ENCODE measurements at regions not wholly inside any gene's neighbourhood (a gene's known extent, or its start where the extent isn't known, plus 50 kb on each side); places are given as distances from the start of the nearest gene placed in this dataset.
A peak's percentile ranks its signal among the peaks of the same experiment; 100 is the strongest.

DNA sequence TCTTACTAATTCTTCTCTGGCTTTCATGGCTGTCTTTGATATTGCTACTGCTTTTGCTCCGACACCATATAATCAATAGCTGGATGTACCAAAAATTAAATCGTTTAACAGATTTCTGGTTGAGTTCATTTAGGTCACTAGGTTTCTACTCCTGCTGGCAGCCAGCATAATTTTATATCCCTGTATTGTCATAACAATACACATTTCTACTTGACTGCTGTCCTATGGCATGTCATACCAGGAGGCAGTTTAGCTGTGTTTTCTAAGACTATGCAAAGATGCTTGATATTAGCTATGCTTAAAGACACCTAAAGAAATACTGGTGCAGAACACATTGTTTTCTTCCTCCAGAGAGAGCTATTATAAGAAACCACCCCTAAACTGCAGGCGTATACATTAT, 337.2 kb upstream of the CDH6 start:
- Histone ChIP-seq H3K9ac (no peak overlapping the region), H2AFZ (replicated peaks) (no peak overlapping the region), H3K4me2 (no peak overlapping the region), H3K36me3 (no peaks in the 10 kb centered on the region), H3K27ac (no peak overlapping the region), H4K20me1 (ENCODE audit: low read depth) (no peaks in the 10 kb centered on the region), H3K9me3 (ENCODE audit: low read depth) (no peaks in the 10 kb centered on the region), H3F3A (ENCODE audit: low read depth) (no peaks in the 10 kb centered on the region), H3K27me3 (no peaks in the 10 kb centered on the region), H3K79me2 (ENCODE audit: low read depth) (no peaks in the 10 kb centered on the region), H3K4me3 (no peak overlapping the region), H3K4me1 (peaks cover 22% of the 10 kb centered on the region)
- H3K36me3 Mint-ChIP-seq, result no peaks in the 10 kb centered on the region
- no peak overlapping the region for H3K27ac Mint-ChIP-seq
- peaks cover 3% of the 10 kb centered on the region for H3K9me3 Mint-ChIP-seq
- no peak for DNase-seq (ENCODE audit: low spot score)
- TF ChIP-seq, protein P1, sequence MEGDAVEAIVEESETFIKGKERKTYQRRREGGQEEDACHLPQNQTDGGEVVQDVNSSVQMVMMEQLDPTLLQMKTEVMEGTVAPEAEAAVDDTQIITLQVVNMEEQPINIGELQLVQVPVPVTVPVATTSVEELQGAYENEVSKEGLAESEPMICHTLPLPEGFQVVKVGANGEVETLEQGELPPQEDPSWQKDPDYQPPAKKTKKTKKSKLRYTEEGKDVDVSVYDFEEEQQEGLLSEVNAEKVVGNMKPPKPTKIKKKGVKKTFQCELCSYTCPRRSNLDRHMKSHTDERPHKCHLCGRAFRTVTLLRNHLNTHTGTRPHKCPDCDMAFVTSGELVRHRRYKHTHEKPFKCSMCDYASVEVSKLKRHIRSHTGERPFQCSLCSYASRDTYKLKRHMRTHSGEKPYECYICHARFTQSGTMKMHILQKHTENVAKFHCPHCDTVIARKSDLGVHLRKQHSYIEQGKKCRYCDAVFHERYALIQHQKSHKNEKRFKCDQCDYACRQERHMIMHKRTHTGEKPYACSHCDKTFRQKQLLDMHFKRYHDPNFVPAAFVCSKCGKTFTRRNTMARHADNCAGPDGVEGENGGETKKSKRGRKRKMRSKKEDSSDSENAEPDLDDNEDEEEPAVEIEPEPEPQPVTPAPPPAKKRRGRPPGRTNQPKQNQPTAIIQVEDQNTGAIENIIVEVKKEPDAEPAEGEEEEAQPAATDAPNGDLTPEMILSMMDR (IDR thresholded peaks at IDR 0.05), result no peak
- TF ChIP-seq EZH2 (IDR thresholded peaks at IDR 0.05), result no peak
- TF ChIP-seq EZH2phosphoT487 (IDR thresholded peaks at IDR 0.05), result no peak
- peaks cover 38% of the 10 kb centered on the region for H3K4me1 Mint-ChIP-seq
- no peak overlapping the region for H3K4me3 Mint-ChIP-seq
- H3K27me3 Mint-ChIP-seq (ENCODE audit: insufficient read depth, low read depth), result peaks cover 2% of the 10 kb centered on the region

DNA sequence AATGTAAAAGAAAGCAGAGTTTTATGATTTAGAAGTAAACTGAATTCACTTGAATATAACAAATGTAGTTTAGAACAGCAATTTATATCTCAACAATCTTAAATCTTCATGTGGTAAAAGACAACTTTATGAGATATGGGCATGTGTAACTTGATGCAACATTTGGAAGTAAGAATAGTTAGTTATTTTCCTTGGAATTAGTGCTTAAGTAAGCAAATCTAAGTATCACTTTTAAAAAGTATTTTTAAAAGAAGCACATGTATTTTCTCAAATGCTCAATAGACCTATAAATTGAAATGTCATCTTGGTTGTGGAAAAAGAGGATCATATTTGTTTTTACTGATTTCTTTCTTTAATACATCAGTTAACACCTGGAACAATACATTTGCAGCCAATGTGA, 340.3 kb upstream of the CDH6 start:
- H3K4me1 Mint-ChIP-seq, result peaks cover 53% of the 10 kb centered on the region
- DNase-seq (ENCODE audit: low spot score), result no peak
- no peaks in the 10 kb centered on the region for H3K36me3 ChIP-seq
- no peak overlapping the region for H3K27ac ChIP-seq
- no peak overlapping the region for H3K4me2 ChIP-seq
- no peaks in the 10 kb centered on the region for H3K79me2 ChIP-seq (ENCODE audit: low read depth)
- H3K27me3 Mint-ChIP-seq (ENCODE audit: insufficient read depth, low read depth), result peaks cover 6% of the 10 kb centered on the region
- no peaks in the 10 kb centered on the region for H3K9me3 ChIP-seq (ENCODE audit: low read depth)
- no peak overlapping the region for H3K4me3 ChIP-seq
- no peak overlapping the region for H3K9ac ChIP-seq
- H3K9me3 Mint-ChIP-seq, result no peaks in the 10 kb centered on the region
- H3K27me3 ChIP-seq, result no peaks in the 10 kb centered on the region
- no peaks in the 10 kb centered on the region for H3F3A ChIP-seq (ENCODE audit: low read depth)
- H2AFZ ChIP-seq (replicated peaks), result peak overlapping the region; percentile 83
- H3K4me3 Mint-ChIP-seq, result no peak overlapping the region
- no peaks in the 10 kb centered on the region for H4K20me1 ChIP-seq (ENCODE audit: low read depth)
- peaks cover 22% of the 10 kb centered on the region for H3K4me1 ChIP-seq
- H3K27ac Mint-ChIP-seq, result no peak overlapping the region
- TF ChIP-seq, protein P1 (IDR thresholded peaks at IDR 0.05), result no peak
- TF ChIP-seq EZH2phosphoT487 (IDR thresholded peaks at IDR 0.05) (no peak), EZH2 (IDR thresholded peaks at IDR 0.05) (no peak)
- H3K36me3 Mint-ChIP-seq, result no peaks in the 10 kb centered on the region

- peaks cover 22% of the 10 kb centered on the region for H3K4me1 ChIP-seq
- H3K9me3 Mint-ChIP-seq, result no peaks in the 10 kb centered on the region
Measured at GRCh38 chr5:30850866-30851265, 342.6 kb upstream of the CDH6 start.

More at GRCh38 chr5:30850866-30851265, 342.6 kb upstream of the CDH6 start:
- Histone ChIP-seq H3K4me3 (no peak overlapping the region), H3K9me3 (ENCODE audit: low read depth) (no peaks in the 10 kb centered on the region), H3K4me2 (no peak overlapping the region), H3K36me3 (no peaks in the 10 kb centered on the region), H3K27ac (no peak overlapping the region), H3K9ac (no peak overlapping the region), H3K79me2 (ENCODE audit: low read depth) (no peaks in the 10 kb centered on the region), H3F3A (ENCODE audit: low read depth) (no peaks in the 10 kb centered on the region), H2AFZ (replicated peaks) (no peak overlapping the region), H4K20me1 (ENCODE audit: low read depth) (no peaks in the 10 kb centered on the region), H3K27me3 (no peaks in the 10 kb centered on the region)
- TF ChIP-seq, protein P1 (IDR thresholded peaks at IDR 0.05), result no peak
- TF ChIP-seq EZH2phosphoT487 (IDR thresholded peaks at IDR 0.05), result no peak
- TF ChIP-seq EZH2 (IDR thresholded peaks at IDR 0.05), result no peak
- Mint-ChIP-seq H3K27ac (no peak overlapping the region), H3K4me3 (no peak overlapping the region), H3K27me3 (ENCODE audit: insufficient read depth, low read depth) (peaks cover 6% of the 10 kb centered on the region), H3K36me3 (no peaks in the 10 kb centered on the region), H3K4me1 (peaks cover 39% of the 10 kb centered on the region)
- no peak for DNase-seq (ENCODE audit: low spot score)
